ENCODE measurements at regions not wholly inside any gene's neighbourhood (a gene's known extent, or its start where the extent isn't known, plus 50 kb on each side); places are given as distances from the start of the nearest gene placed in this dataset.

DNA sequence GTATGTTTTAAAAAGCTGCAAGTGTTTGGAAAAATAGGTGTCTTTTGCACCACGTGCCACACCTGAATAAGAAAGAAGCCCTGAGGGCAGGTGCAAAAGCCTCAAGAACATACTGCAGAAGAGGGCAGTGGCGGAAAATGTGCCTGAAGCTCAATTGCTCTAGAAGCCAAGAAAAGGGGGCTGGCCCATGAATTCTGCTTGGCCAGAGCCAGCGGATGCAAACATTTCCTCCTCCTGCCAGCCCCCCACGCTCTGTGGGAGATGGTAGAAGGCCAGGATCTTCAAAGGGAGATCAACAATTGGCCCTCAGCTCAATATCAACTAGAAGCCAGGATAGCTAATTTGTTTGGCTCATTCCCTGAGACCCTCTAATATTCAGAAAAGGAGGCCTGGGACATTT is 80.3 kb upstream of the TMEM132D start:
- no peak for TF ChIP-seq CTCF (IDR thresholded peaks at IDR 0.05; ENCODE audit: poor library complexity)
- TF ChIP-seq EZH2 (IDR thresholded peaks at IDR 0.05; ENCODE audit: borderline replicate concordance): no peak
- TF ChIP-seq EZH2phosphoT487 (IDR thresholded peaks at IDR 0.05; ENCODE audit: low read depth, severe bottlenecking, unreplicated experiment): no peak

Measured in hepatocyte (in vitro differentiated cells).